ENCODE measurements at regions not wholly inside any gene's neighbourhood (a gene's known extent, or its start where the extent isn't known, plus 50 kb on each side); places are given as distances from the start of the nearest gene placed in this dataset.
"Not testable (repeated sequence)": the region's sequence is repeated elsewhere in the genome, so short reads cannot be mapped to it uniquely, and the experiment has no call there.

DNA sequence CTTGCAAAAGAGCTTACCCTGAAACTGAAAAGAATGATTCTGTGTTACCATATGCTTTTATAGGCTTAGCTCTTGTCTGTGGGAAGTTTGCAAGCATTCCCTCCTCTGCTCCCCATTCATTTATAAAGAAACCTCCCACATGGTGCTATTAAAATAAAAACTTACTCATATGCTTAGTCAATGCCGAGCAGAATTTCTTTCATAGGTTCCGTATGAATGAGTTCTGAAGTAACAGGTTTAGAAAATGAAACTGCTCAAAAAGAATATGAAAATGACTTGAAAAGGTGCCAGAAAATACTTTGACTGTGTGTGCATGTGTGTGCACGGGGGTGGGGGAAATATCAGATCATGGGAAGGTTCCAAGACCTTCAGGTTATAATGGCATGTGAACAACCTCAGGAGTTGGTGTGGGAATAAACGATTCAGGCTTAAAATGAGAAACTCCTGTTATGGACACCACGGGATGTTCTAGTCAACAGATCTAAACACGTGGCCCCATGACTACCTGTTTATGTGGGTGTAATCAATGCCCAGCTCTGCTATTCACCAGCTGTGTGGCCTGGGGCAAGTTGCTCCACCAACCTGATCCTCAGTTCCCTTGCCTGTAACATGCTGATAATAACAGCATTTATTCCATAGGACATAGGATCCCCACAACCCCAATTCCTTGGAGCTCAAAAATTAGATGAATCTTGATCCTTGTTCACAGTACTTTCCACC, 293.7 kb upstream of the PLGLB1 start:
- H3K4me3 ChIP-seq (ENCODE audit: low read depth, low read length); H3K36me3 ChIP-seq (ENCODE audit: control insufficient read depth, insufficient read depth, low read length); H3K4me3 Mint-ChIP-seq (ENCODE audit: unreplicated experiment); H3K9me3 Mint-ChIP-seq (ENCODE audit: unreplicated experiment); H3K9me3 ChIP-seq; H3K27me3 Mint-ChIP-seq (ENCODE audit: insufficient read depth, unreplicated experiment); BruUV-seq (replicated peaks); DNase-seq; H3K4me1 ChIP-seq; H3K27me3 ChIP-seq (replicated peaks; ENCODE audit: control insufficient read depth, insufficient read depth, low read length); H3K27ac Mint-ChIP-seq (ENCODE audit: unreplicated experiment); intact Hi-C loops (cut with micrococcal nuclease; ENCODE audit: unreplicated experiment); H3K36me3 Mint-ChIP-seq (ENCODE audit: insufficient read depth, unreplicated experiment); CTCF ChIA-PET; H3K4me1 Mint-ChIP-seq (ENCODE audit: low read depth, unreplicated experiment); POLR2A ChIA-PET: not testable (repeated sequence)

- H3K4me3 ChIP-seq (ENCODE audit: low read depth, low read length); BruUV-seq (replicated peaks); DNase-seq; H3K4me1 ChIP-seq; H3K9me3 ChIP-seq; H3K9me3 Mint-ChIP-seq (ENCODE audit: unreplicated experiment); POLR2A ChIA-PET; H3K36me3 Mint-ChIP-seq (ENCODE audit: insufficient read depth, unreplicated experiment); CTCF ChIA-PET; H3K36me3 ChIP-seq (ENCODE audit: control insufficient read depth, insufficient read depth, low read length); H3K27me3 ChIP-seq (replicated peaks; ENCODE audit: control insufficient read depth, insufficient read depth, low read length); H3K27me3 Mint-ChIP-seq (ENCODE audit: insufficient read depth, unreplicated experiment); H3K4me3 Mint-ChIP-seq (ENCODE audit: unreplicated experiment); intact Hi-C loops (cut with micrococcal nuclease; ENCODE audit: unreplicated experiment); H3K4me1 Mint-ChIP-seq (ENCODE audit: low read depth, unreplicated experiment); H3K27ac Mint-ChIP-seq (ENCODE audit: unreplicated experiment): not testable (repeated sequence)
These were observed 295.5 kb upstream of the PLGLB1 start for GRCh38 chr2:87317193-87317592.

- H3K36me3 Mint-ChIP-seq (ENCODE audit: insufficient read depth, unreplicated experiment); POLR2A ChIA-PET; H3K4me3 ChIP-seq (ENCODE audit: low read depth, low read length); H3K9me3 Mint-ChIP-seq (ENCODE audit: unreplicated experiment); intact Hi-C loops (cut with micrococcal nuclease; ENCODE audit: unreplicated experiment); H3K27me3 ChIP-seq (replicated peaks; ENCODE audit: control insufficient read depth, insufficient read depth, low read length); H3K36me3 ChIP-seq (ENCODE audit: control insufficient read depth, insufficient read depth, low read length); H3K27me3 Mint-ChIP-seq (ENCODE audit: insufficient read depth, unreplicated experiment); H3K4me3 Mint-ChIP-seq (ENCODE audit: unreplicated experiment); H3K4me1 Mint-ChIP-seq (ENCODE audit: low read depth, unreplicated experiment); H3K9me3 ChIP-seq; H3K27ac Mint-ChIP-seq (ENCODE audit: unreplicated experiment); H3K4me1 ChIP-seq; BruUV-seq (replicated peaks); DNase-seq; CTCF ChIA-PET: not testable (repeated sequence)
These were observed 297.3 kb upstream of the PLGLB1 start for GRCh38 chr2:87318814-87319491.

DNA sequence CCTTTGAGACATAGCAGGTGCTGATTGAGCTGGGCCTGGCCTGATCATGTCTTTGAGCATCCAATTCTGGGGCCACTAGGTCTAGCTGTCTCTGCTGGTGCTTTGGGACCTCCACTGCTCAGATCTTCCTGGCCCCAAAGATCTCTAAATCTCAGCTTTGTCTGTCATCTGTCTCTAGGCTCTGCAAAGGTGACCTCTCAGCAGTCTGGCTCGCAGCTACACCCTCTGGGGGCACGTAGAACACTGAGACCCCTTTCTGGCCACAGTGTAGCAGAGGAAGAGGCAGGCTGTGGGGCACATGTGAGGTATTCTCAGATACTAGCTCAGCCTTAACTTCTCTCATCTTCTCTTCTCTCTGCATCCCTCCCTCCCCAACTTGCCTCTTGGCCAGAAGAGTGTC, 298.1 kb upstream of the PLGLB1 start:
- BruUV-seq (replicated peaks); H3K4me3 Mint-ChIP-seq (ENCODE audit: unreplicated experiment); H3K9me3 Mint-ChIP-seq (ENCODE audit: unreplicated experiment); H3K27me3 Mint-ChIP-seq (ENCODE audit: insufficient read depth, unreplicated experiment); H3K4me1 Mint-ChIP-seq (ENCODE audit: low read depth, unreplicated experiment); H3K27me3 ChIP-seq (replicated peaks; ENCODE audit: control insufficient read depth, insufficient read depth, low read length); DNase-seq; H3K36me3 Mint-ChIP-seq (ENCODE audit: insufficient read depth, unreplicated experiment); H3K9me3 ChIP-seq; H3K4me1 ChIP-seq; H3K4me3 ChIP-seq (ENCODE audit: low read depth, low read length); H3K27ac Mint-ChIP-seq (ENCODE audit: unreplicated experiment); H3K36me3 ChIP-seq (ENCODE audit: control insufficient read depth, insufficient read depth, low read length); CTCF ChIA-PET; intact Hi-C loops (cut with micrococcal nuclease; ENCODE audit: unreplicated experiment); POLR2A ChIA-PET: not testable (repeated sequence)

DNA sequence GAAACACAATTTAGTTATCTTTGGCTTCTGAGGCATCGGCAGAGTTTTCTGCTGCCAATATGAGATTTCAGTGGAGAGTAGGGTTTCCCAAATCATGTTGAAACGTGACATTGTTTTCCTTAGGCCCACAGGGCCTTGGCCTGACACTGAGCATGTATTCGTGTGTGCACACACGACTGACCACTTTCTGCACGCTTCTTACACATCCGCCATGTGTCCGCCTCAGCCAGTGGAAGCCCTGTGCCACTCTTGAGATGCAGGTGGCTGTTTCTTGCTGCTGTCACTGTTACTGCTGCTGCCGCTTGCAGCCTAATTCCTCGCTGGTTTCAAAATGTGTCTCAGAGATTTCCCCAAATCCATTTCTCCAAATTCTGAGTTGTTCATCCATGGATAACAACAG, 299.6 kb upstream of the PLGLB1 start:
- H3K4me1 ChIP-seq; H3K36me3 ChIP-seq (ENCODE audit: control insufficient read depth, insufficient read depth, low read length); H3K27me3 ChIP-seq (replicated peaks; ENCODE audit: control insufficient read depth, insufficient read depth, low read length); H3K27ac Mint-ChIP-seq (ENCODE audit: unreplicated experiment); H3K4me3 ChIP-seq (ENCODE audit: low read depth, low read length); H3K4me1 Mint-ChIP-seq (ENCODE audit: low read depth, unreplicated experiment); H3K36me3 Mint-ChIP-seq (ENCODE audit: insufficient read depth, unreplicated experiment); H3K9me3 ChIP-seq; H3K27me3 Mint-ChIP-seq (ENCODE audit: insufficient read depth, unreplicated experiment); DNase-seq; intact Hi-C loops (cut with micrococcal nuclease; ENCODE audit: unreplicated experiment); H3K9me3 Mint-ChIP-seq (ENCODE audit: unreplicated experiment); H3K4me3 Mint-ChIP-seq (ENCODE audit: unreplicated experiment); CTCF ChIA-PET; BruUV-seq (replicated peaks); POLR2A ChIA-PET: not testable (repeated sequence)

DNA sequence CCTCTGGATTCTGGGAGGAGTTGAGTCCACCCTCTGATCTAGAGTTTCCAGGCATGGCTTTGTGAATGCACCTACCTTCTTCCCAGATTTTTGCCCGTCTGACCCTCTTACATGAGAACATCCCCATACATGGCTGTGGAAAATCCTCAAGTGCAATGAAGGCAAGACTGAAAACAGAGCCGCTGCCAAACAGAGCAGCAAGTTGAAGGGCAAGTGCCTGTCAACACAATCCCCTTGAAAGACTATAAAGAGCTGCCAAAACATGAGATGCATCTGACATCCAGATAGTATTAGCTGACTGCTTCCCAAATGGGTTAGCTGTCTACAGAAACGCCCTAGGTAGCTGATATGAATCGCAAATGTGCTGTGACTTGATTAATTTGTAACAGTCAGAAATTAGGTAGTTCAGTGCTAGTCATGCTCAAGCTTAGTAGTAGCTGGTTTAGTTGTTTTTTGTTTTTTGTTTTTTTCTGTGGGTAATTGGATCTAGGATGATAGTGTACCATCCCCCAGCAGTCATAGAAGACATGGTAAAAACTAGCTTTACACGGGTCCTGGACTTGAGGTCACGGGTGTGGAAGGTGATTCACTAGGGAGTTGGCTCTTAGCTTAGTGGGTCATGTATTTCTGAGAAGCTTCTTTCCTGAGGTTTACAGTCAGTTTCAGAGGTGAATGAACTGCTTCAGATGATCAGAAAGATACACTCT, 302.8 kb upstream of the PLGLB1 start:
- CTCF ChIA-PET; H3K4me3 ChIP-seq (ENCODE audit: low read depth, low read length); POLR2A ChIA-PET; H3K27ac Mint-ChIP-seq (ENCODE audit: unreplicated experiment); H3K4me3 Mint-ChIP-seq (ENCODE audit: unreplicated experiment); BruUV-seq (replicated peaks); H3K4me1 ChIP-seq; H3K36me3 ChIP-seq (ENCODE audit: control insufficient read depth, insufficient read depth, low read length); DNase-seq; H3K9me3 ChIP-seq; H3K9me3 Mint-ChIP-seq (ENCODE audit: unreplicated experiment); H3K27me3 Mint-ChIP-seq (ENCODE audit: insufficient read depth, unreplicated experiment); H3K36me3 Mint-ChIP-seq (ENCODE audit: insufficient read depth, unreplicated experiment); H3K4me1 Mint-ChIP-seq (ENCODE audit: low read depth, unreplicated experiment); H3K27me3 ChIP-seq (replicated peaks; ENCODE audit: control insufficient read depth, insufficient read depth, low read length); intact Hi-C loops (cut with micrococcal nuclease; ENCODE audit: unreplicated experiment): not testable (repeated sequence)
